CD4-positive, alpha-beta T cell treated with Interleukin-1 beta for 1 hour (primary cell): ENCODE measurements at regions not wholly inside any gene's neighbourhood (a gene's known extent, or its start where the extent isn't known, plus 50 kb on each side); places are given as distances from the start of the nearest gene placed in this dataset.

Source experiments
- DNase-seq, 2 donors: peaks; one replicate each; pipeline ENCODE4 v3.0.0-alpha.2; 2020 to 2022

DNA sequence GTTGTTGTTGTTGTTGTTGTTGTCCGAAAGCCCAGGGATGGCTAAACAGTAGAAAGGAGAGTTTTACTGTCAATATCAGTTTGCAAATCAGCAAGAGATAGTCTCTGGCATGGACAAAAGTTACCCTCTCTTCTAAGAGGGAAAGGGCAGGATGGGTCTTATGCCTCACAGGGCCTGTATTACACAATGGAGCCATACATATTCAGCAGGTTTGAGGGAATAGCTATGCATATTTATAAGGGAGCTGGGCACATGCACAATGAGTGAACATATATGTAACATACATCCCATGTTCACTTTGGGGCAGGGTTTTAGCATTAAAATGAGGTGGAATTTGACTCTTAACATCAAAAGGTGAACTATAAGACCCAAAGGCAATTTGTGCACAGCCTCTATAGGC lies 84.4 kb upstream of the PGBD5 start:
- no peak for DNase-seq

DNA sequence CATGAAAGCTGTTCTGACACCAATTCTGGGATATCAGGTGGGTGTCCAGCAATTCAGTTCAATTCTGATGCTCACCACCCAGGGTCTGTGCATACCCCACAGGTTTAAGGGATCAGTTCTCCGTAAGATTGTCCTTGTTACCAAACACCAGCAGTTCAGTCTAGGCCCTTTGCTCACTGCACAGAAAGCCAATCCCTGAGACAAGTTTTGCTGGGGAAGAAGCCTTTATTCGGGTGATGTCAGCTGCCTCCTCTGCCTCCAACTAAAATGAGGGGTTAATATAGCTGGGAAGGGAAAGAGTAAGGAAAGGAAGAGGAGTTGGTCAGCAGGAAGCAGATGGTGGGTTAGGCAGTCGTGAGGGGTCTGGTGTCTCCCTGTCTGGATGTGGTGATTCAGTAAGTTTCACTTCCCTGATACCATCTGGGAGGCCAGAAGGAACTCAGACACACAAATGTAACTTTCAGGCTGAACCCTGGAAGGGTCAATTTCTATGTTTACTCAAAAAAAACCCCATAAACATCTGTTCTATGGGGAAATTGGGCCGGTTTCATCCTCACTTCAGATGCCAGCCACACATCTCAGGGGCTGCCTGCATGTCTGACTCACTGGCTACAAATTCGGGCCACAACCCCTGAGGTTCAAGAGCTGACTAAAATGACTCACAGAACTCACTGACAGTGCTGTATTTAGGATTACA lies 83.3 kb upstream of the PGBD5 start:
- DNase-seq, result peak in 1 of 2 donors; percentile 61

DNA sequence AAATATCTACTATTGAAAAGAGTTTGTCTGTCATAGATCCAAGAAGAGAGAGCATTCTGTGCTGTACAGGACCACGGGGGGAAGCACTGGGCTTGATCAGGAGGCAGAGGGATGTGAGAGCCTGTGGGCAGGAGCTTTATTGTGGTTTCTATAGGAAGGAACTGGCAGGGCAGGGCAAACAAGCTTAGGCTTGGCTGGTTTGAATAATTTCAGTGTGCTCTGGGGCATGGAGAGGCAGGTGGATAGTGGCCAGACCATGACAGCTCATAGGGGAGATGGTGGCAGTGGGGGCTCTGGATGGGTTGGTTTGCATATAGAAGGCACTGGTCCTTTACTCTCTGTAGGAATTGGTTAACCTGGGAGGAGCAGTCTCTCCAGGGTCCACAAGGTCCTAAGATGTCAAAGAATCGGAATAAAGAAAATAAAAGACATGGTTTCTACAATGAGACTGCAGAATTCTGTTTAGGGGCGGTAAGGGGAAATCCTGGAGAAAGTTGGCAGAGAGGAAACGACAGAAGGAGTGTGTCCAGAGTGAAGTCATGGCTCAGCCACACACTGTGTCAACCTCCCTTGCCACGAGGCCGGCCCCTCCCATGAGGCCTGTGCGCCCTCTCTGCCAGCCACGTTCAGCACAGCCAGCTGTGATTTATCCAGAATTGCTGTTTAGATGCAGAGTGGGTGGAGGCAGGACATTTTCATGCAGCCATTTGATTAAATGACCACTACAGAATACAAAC lies 81.7 kb upstream of the PGBD5 start:
- DNase-seq, result no peak

DNA sequence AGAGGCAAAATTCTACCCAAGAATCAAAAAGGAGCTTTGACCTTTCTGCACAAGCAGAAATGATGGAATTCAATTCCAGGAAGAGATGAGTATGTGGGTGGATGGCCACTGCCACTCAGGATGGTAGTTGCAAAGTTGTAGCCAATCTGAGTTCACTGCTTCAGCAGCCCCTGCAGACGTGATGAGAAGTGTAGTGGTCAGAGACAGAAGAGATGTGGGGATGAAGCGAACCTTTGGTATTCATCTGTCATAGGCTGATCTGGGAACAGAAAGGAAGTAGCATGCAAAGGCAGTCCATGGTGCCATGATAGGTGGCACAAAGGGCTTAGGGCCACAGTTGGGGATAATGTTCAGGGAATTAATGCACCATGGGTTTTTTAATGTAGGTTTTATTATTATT lies 81.1 kb upstream of the PGBD5 start:
- no peak for DNase-seq

DNA sequence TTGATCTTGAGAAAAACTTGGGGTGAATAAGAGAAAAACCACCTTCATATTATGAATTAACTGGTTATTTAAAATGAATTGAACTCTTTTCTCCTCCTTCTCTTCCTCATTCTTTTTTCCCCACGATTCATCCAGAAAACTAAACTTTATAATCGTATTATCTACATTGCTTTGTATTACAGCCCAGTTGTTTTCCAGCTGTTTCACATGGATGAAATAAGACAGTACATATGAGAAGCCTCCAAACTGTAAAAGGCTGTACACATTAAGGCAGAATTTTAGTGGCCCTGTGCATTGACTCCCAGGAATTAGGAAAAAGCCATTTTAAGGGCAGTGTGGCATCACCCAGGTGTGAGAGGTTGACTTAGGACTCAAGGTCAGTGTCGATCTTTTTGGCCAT lies 80.3 kb upstream of the PGBD5 start:
- no peak for DNase-seq

DNA sequence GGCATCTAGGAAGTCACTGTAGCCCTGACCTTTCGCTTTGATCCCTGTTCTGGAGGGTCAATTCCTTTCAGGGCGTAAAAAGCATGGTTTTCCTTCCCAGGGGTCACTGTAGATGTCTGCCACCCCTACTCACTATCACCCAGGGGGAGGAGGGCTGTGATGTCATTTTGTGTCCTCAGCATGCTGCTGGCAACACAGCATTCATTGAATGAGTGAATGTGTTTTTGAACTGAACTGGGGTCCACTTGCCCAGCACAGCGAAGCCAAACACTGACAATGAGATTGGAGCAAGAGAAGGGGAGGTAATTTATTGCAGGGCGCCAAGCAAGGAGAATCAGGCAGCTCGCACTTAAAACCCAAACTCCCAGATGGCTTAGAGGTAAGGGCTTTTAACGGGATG lies 78.2 kb upstream of the PGBD5 start:
- no peak for DNase-seq

DNA sequence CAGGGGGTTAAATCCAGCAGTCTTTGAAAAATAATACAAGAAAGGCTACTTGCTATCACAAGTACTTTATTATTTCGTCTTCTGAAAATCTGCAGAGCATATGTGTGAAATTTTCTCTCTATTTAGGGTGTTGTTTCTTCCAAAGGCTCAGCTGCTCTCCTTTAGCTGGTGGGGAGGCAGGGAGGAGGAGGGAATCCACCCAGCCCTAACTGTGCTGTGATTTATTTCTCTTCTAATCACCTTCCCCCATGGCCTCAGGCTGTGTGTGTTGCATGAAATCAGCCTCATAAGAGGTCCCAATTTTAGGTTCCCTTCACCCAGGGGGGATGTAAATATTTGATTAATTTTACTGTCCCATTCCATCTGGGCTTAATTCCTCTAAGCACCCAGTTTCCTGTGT lies 77.6 kb upstream of the PGBD5 start:
- no peak for DNase-seq

DNA sequence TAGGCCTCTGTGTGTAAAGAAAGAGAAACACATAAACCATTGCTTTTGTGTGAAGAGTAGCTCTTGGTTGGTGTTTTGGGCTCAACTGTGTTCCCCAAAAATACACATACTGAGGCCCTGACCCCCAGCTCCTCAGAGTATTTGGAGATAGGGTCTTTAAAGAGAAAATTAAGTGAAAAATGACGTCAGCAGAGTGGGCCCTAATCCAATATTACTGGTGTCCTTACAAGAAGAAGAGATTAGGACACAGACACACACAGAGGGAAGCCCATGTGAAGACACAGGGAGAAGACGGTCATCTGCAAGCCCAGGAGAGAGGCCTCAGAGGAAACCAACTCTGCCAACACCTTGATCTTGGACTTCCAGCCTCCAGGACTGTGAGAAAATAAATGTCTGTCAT lies 76.9 kb upstream of the PGBD5 start:
- no peak for DNase-seq

DNA sequence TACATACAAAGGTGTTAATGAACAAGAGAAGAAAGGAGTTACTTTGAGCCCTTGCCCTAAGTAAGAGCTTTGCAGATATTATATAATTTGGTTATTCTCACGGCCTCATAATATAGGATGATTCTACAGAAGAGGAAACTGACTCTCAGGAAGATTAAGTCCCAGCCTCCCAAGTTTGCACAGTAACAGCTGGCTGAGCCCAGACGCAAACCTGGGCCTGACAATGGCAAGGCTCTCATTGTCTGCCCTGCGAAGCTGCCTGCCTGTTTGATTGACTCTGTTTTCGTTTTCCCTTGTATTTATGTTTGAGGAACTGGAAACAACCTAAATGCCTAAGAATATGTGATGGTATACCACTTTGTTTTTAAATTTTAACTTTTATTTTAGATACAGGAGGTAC lies 76.2 kb upstream of the PGBD5 start:
- DNase-seq, result no peak

DNA sequence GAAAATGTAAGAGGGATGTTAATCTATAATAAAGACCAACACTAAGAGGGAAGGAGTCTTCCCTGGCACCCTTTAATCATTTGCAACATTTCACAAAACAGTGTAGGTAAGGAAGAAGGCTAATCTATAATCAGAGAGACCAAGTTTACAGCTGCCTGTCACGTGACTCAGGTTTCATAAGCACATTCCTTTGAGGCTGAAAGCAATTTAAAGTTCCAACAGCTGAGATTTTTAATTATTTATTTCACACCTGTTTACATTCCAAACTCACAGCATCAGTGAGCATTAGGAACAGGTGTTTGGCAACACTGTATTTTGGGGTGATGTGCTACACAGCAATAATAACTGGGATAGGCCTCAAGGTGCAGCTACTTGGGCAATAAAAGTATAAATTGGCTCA lies 75.7 kb upstream of the PGBD5 start:
- DNase-seq, result no peak

DNA sequence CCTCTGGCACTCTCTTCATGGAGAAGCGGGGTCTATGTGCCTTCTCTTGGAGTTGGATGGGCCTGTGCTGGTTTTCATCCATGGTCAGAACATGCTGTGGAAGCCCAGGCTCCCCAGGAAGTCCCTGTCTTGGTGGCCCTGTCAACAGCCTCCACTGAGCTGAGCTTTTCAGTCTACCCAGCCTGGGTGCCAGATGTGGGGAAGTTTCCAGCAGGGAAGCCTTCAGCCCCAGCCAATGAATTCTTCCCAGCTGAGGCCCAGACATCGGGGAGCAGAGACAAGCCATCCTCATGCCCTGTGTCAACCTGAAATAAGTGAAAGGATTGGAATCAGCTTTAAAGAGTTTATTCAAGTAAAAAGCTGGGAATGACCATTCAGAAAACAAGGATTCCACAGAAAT lies 75.1 kb upstream of the PGBD5 start:
- no peak for DNase-seq

DNA sequence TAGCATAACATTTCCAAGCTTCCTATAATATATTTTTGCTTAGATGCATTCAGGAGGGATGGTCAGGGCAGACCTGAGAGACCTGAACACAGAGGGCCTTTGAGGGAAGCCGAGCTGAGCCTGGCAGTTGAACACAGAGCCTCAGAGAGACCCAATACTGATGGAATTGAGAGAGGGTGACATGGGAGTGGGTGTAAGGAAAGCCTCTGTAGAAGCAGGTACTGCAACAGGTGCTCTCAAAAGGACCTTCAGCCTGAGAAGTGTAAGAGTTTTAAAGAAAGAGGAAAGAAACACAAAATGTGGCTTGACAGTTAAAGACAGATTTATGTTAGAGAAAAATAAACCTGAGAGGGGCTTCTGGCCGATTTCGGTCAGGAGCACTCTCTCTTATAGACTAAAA lies 73.9 kb upstream of the PGBD5 start:
- DNase-seq, result no peak

DNA sequence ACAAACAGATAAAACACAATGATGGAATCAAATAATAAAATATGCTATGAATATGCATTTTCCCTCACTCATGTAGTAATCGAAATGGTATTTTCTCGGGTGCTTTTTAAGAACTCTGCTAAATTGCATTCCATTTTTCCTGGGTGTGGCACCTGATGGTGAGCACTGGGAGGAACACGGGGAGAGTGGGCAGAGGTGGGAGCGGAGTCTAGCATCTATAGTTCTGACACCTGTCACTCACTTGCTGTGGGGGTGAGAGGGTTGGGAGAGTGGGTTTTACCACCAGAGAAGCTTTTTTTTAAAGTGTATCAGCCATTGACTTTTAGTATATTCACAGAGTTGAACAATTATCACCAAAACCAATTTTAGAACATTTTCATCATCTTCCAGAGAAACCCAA lies 73.4 kb upstream of the PGBD5 start:
- DNase-seq, result no peak

DNA sequence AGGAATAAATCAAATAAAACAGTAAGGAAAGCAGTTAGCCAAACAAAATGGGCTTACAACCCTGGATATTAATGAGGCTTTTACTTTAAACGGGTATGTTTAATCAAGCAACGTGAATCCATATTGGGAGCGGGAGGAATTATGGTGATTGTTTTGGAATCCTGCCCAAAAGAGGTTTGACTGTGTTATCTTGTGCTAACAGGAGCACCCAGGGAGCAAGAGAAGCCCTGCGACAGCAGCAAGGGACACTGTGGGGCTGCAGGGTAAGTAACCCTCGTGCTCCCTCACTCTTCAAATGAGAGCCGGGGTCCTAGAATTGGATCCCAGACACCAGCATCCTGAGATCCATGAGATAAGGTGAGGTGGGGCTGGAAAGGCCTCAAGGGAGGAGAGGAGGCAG lies 72.6 kb upstream of the PGBD5 start:
- DNase-seq, result no peak

DNA sequence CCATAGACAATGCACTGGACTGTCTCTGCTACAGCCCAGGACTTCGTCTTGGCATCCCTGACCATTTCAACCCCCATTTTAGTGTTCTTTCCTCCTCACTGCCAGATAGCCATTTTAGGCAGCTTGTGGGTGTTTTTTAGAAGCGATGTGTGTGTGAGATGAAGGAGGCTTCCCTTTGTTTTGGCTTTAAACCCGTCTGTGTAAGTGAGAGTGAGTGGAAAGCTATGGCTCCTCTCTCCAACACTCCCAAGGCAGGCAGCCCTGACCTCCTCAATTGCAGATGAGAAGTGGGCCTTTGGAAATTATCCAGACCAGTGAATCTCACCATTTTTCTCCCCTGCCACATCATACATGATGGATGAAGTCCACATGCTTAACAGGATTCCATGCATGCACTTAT lies 70.3 kb upstream of the PGBD5 start:
- DNase-seq, result no peak

DNA sequence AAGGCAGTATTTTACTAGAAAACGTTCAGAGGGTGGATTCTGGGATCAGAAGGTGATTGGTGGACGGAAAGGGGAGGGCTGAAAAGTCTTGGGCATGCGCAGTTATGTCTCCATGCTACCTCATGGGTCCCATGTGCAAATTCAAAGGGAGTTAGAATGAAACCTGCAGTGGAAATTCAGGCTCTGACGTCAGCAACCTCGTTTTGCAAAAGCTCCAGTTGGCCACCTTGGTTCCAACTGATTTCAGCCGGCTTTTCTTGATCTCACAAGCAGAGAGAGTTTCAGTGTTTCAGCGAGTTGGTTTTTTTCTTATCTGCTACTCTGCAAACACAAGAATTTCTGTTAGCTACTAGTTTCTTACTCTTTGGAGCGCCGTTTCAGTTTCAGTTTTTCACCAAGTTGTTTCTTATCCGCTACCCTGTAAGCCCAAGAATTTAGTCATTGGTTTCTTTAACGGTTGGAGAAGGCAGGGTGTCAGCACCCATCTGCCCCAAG lies 69.8 kb upstream of the PGBD5 start:
- DNase-seq, result peak in 1 of 2 donors; percentile 2

DNA sequence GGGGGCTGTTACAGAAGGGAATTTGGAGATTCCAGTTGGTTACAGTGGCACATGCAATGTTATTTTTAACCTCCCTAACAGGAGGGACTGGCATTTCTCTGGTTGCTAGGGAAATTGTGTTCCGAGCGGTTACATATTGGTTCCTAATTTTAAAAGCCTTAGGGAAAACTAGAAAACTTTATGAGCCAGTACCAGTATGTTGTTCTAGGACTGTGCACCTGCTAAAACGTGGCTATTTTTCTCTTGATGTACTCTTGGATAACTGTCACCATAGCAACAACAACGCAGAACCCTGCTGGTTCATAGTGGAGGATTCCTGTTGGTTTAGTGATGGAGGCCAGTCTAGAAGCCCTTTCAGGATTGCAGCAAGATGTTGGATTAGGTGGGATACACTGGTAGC lies 68.9 kb upstream of the PGBD5 start:
- no peak for DNase-seq

DNA sequence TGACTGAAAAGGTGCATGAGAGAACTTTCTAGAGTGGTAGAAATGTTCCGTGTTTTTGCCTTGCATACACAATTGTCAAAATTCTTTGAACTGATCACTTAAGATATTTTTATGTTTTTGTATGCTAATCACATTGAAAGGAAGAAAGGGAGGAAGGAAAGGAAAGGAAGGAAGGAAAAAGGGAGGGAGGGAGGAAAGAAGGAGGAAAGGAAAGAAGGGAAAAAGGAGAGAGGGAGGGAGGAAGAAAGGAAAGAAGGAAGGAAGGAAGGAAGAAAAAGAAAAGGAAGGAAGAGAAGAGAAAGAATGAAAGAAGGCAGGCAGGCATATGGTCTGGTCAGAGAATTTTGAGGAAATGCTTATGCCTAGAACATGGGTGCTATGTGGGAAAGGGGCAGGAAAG lies 68.4 kb upstream of the PGBD5 start:
- DNase-seq, result no peak

DNA sequence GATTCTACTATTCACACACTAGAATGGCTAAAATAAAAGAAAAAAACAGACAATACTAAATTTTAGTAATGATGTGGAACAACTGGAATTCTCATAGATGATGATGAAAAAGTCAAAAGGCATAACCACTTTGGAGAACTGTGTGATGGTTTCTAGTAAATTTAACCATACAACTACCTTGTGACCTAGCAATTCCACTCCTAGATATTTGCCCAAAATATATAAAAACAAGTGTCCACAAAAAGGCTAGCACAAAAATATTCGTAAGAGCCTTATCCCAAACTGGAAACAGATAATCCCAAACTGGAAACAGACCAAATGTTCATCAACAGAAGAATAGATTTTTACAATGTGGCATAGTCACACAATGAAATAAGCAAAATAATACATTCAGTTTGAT lies 67.9 kb upstream of the PGBD5 start:
- DNase-seq, result no peak

DNA sequence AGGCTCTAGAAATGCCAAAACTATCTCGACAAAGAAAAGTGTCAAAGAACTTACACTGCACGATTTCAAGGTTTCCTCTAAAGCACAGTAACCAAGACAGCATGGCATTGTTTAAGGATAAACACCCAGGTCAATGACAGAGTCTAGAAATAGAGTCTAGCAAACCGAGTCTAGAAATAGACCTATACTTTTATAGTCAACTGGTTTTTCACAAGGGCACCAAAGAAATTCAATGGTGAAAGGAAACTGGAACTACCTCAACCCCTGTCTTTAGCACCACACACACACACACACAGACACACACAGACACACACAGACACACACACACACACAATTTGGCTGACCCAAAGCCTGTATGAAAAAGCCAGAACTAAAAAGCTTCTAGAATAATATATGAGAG lies 67.1 kb upstream of the PGBD5 start:
- DNase-seq, result no peak

DNA sequence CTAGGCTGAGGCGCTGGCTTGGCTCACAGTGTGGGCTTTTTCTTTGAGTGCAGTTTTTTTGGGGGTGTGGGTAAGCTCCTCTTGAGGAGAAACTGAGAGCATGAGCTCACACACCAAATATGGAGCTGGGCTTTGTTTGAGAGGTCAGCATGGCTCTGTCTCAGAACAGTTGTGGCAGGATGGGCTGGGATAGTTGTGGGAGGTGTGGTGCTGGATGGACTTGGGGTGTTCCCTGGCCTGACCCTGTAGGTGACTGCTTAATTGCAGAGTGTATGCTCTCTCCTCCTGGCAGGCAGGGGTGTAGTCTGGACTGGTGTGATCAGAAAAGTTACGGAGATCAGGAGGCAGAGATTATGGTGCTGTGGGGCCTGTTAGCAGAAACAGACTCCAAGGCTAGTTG lies 64.3 kb upstream of the PGBD5 start:
- no peak for DNase-seq

DNA sequence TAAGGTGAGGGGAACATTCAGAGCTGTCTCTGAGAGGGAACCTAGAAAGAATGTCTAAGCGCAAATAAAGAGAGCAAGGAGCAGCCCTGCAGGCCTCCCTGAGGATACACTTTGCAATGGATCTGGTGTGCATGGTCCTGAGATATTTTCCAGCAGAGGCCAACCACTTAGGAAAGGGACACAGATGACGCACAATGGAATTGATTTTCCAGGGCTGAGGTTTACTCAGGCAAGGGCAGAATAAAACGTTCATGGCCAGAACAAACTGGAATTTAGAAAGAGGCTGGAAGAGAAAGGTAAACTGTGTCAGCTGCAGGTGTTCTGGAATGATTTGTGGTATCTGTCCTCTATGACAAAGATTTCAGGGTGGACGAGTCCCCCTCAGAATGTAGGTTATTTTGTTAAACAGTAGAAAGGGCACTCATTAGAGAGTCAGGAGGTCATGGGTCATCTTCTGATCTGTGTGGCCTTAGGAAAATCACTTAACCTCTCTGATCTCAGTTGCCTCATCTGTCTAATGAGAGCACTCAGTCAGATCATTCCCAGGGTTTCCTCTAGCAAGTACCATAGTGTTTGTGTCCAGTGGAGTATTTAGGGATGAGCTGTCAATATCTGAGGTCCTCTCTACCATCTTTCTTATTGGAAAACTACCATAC lies 61.8 kb upstream of the PGBD5 start:
- DNase-seq, result no peak

DNA sequence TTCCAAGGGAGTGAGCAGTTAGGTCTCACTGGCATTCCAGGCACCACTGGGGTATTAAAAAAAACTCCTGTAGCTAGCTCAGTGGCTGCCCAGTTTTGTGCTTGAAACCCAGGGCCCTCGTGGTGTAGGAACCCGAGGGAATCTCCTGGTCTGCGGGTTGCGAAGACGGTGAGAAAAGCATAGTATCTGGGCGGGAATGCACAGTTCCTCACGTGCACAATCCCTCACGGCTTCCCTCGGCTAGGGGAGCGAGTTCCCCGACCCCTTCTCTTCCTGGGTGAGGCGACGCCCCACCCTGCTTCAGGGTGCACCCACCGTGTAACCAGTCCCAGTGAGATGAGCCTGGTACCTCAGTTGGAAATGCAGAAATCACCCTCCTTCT lies 50.5 kb upstream of the PGBD5 start:
- DNase-seq, result no peak
